CD4-positive, alpha-beta T cell treated with Interleukin-21 for 1 hour (primary cell): ENCODE measurements at regions not wholly inside any gene's neighbourhood (a gene's known extent, or its start where the extent isn't known, plus 50 kb on each side); places are given as distances from the start of the nearest gene placed in this dataset.

Experiments
- DNase-seq: peaks from one replicate; pipeline ENCODE4 v3.0.0-alpha.2; 2020

DNA sequence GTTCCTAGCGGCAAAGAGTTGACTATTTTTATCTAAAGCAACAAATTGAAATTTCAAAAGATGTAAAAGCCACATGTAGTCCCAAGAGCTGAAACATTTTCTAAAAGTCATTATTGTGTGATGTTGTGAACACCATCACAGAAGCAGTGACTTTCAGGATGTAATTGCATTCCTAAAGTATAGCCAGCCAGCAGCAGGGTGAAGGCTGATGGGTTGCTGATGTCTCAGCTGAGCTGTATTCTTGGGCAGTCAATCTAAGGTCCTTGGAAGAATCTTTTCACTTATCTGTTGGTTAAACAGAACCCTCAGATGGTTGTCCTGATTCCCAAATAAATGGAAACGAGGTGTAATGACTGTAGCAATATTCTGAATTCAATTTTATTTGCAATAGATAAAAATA is 237.4 kb upstream of the WWC1 start:
- no peak for DNase-seq

GRCh38 chr5:168055141-168055683 is 236.2 kb upstream of the WWC1 start:
- no peak for DNase-seq

DNA sequence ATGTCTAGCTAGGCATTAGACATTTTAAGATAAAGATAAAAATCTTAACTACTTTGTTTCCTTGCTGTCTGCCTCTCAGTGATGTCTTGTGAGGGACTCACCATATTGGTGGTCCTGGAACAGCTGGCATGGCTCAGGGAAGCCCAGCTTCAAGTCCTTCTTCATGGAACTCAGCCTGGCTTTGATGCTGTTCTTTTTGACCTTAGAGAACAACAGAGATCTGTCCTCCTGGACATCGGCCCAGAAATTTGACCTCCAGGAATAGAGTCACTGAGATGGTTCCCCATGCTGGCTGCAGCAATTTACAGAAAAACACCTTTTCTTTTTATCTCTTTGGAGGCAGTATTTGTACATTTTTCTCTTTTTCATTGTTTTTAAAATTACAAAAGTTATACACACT is 235.5 kb upstream of the WWC1 start:
- no peak for DNase-seq

GRCh38 chr5:168056499-168057182 is 234.8 kb upstream of the WWC1 start:
- DNase-seq, result no peak

DNA sequence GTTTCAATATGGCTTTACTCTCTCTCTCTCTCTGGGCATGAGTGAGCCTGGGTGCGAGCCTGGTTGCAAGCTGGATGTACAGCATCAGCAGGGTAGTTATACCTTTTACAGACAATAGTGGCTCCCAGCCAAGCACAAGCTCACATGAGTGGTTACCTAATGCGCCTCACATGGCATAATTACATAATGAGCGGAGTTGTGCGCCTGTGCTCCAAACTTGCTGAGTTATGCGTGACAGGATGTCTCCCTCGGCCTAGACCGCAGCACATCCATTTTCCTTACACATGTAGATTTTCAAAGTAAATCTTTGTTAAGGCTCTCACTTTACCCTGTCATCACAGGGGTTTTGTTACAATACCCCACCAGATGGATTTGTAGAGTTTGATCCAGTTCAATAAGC is 233.5 kb upstream of the WWC1 start:
- no peak for DNase-seq

DNA sequence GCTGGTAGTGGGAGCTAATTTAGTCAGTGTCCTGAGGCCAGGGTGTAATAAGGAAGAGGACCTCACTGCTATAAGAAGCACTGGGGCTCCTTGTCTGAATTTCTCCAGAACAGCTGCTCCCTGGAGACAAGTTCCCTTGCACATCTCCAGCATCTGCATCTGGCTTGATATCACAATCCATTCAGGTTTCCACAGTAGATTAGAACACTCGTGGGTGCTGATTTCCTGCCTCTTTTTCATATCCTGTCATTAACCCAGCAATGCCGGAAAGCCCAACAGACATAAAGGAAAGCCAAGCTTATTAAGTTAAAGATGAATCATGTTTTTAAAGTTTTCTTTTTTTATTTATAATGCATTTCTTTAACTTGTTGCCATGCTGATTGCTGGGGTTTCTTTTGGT is 232.3 kb upstream of the WWC1 start:
- no peak for DNase-seq

DNA sequence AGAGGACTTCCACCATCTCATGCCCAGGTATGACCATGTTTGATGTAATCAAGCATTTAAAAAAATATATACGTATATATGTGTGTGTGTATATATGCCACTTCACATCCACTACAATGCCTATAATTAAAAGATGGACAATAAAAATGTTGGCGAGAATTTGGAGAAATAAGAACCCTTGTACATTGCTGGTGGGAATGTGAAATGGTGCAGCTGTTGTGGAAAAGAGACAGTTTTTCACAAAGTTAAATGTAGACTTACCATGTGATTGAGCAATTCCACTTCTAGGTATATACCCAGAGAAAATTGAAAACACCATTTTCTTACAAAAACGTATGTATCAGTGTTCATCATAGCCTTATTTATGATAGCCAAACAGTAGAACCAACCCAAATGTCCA is 229.2 kb upstream of the WWC1 start:
- DNase-seq, result no peak

- DNase-seq, result no peak
These were observed 227.0 kb upstream of the WWC1 start for GRCh38 chr5:168064457-168064856.

DNA sequence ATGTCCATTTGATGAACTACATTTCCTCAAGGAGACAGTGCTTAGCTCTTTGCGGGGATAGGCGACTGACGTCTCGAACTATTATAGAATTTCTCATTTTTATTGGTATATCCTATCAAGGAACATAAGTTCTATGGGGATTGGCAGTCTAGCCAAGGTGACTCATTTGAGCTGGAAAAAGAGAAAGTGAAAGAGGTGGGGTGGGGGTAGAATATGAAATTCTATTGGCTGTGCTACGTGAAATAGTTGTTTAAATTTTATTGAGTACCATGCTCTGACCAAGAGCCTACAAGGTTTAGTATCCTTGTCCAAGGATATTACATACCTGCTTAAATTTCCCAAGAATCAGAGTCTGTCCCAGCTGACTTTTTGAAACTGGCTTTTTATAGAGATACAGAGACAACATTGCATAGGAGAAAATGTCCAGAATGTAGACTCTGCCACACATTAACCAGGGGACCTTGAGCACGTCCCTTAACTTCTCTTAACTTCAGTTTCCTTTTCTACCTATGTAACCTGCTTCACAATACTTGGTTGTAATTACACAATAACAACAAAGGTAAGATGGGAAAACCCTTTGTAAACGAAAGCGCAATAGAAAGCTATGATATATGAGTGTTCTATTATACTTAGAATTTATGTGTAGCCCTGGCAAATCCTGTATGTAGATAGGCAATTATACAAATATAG is 226.4 kb upstream of the WWC1 start:
- DNase-seq, result no peak

DNA sequence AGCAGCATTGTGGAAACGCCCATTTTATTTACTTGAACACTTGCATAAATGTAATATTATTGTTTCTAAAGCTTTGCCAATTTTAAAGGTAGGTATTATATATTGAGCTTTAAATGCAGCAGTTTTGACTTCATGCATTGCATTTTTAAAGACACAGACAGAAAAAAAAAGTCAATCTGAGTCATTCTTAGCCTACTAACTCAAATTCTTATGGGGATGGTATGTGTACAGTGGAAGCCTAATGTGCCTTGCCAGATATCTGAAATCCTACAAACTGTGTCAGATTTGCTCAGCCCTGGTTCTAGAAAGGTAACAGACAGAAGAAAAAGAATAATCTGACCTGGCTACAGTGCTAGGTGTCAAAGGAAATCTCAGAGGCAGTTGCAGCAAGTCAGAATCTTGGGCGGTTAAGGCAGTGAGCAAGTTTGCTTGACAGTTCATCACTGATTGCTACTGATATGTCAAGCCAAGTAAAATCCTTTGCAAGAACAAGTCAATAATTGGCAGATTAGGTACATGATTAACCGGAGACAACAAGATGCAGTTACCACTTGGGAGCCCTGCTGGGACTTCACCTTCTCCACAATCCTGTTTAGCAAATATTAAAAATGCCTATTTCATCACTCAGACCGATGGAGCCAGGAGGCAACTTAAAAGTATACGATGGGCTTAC is 224.8 kb upstream of the WWC1 start:
- no peak for DNase-seq

DNA sequence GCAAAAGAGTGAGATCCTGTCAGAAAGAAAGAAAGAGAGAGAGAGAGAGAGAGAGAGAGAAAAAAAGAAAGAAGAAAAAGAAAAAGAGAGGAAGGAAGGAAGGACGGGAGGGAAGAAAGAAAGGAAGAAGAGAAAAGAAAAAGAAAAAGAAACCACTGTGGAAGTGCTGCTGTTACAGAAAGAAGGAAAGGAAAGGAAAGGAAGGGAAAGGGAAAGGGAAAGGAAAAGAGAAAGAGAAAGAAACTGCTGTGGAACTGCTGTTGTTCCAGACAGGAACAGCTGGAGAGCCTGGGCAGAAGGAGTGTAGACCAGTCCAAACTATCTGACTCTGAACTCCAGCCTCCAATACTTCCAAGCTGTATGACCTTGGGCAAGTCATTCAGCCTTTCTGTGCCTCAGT is 220.7 kb upstream of the WWC1 start:
- no peak for DNase-seq

- DNase-seq, result no peak
These were observed 218.8 kb upstream of the WWC1 start for GRCh38 chr5:168072665-168073064.

- no peak for DNase-seq
These were observed 218.1 kb upstream of the WWC1 start for GRCh38 chr5:168073311-168073710.

DNA sequence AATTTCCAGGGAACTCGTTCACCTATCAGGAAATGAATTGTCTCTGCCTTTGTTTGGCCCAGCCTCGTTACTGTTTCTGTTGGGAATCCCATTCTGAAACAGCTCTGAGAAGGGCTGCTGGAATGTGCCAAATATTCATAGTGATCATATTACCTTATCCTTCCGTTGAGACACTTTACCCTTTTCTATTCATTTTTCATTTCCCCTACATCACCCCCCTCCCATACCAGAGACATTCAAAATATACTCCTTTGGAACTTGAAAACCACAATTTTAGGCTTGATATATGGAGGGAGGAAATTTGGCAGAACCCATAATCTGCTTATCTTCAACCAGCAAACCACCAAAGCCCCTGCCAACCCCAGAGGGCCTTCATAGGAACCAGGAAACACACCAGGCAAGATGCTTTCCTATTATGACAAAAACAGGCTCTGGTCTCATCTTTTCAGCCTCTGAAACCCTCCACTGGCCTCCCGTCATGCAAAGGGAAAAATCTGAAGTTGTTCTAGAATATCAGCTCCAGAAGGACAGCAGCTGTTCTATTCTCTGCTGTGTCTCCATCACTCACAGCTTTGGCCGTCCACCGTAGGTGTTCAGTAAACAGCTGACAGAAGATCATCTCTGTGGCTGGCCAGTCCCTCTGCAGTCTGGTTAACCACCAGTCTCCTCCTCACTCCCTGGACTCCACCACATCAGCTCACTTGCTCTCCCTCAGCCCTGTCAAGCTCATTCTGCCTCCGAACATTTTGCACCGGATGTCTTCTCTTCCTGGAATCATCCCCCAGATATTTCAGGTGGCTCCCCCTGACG is 217.2 kb upstream of the WWC1 start:
- DNase-seq, result no peak

GRCh38 chr5:168075387-168075786 is 216.1 kb upstream of the WWC1 start:
- no peak for DNase-seq

DNA sequence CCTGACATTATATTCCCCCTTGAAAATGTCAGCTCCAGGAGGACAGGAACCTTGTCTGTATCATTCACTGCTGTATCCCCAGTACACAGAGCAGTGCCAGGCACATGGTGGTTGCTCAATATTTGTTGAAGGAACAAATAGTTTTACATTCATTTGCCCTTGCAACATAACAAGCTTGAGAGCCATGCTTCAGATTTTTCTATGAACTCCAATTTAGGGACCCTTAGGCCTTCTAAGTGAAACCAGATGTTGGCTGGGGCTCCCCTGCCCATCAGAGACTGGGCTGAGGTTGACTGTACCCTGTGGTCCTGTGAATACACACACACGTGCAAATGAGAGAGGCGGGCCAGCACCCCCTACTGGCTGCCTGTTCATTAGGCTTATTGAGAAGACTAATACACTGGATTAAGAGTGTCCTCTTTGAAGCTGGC is 214.9 kb upstream of the WWC1 start:
- no peak for DNase-seq

DNA sequence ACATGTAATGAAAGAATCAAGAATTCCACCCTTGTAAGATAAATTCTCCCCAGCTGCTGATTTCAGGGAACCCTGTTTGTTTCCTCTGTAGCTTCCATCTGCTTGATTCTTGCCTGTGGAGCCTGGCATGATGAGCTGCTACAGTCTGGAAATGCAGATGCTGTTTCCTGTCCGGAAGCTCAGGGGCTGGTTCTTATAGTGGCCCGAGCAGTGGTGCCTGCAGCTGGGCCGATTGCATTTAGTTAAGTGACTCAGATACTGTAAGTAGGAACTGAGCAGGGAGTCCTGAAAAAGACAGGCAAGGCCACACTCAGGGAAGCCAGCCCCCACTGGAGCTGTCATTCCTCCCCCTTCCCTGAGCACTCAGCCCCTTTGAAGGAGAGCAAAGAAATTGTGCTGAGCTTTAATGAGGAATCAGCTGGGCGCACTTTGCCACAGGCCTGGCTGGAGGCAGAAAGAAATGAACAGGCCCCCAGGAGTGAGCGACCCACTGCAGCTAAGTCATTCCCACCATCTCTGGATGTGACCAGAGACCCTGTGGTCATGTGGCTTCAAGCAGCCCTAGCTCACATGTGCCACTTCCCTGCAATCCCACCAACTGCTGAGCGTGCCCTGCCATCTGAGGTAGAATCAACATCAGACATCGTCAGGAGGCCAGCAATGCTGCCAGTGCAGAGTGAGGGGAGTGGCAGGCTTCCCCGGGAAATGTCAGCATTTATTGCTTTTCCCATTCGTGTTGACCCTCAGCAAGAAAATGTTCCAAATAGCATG is 206.0 kb upstream of the WWC1 start:
- no peak for DNase-seq

DNA sequence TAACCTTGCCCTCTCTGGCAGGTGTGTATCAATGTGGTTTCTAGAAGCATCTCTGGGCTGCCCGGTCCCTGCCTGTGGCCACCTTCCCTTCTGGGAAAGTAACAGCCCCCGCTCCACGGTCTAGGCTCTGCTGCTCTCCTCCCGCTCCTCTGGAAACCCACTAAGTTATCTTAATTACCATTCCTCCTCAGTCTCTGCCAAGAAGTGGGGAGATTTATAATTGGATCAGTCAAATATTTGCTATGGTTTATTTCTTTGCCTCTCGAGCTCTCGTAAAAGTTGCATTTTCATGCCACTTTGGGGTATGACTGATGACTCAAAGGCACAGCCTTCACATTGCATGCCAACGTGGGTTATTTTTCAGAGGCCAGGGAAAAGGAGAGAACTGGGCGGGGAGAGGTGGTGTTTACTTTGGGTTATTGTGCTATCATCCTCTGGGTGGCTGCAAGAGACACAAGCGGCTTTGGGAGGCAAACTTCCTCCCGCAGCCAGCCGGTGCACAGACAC is 205.3 kb upstream of the WWC1 start:
- DNase-seq, result no peak

DNA sequence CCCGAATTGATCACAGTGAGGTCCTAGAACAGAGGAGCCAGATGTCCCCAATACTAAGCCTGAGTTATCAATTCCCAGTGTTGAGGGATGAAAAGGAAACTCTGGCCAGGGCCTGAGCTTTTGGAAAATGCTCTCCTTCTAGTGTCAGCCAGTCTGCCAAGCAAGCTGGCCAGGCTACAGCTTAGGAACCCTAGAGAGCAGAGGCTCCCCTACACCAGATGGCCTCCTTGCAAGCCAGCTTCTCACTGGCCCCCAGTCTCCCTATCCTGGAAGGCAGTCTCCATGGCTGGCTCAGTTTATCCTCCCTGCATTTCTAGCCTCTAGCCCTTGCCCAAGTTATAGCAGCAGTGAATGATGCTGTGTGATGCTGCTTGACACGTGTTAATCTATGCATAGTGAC is 204.7 kb upstream of the WWC1 start:
- no peak for DNase-seq

DNA sequence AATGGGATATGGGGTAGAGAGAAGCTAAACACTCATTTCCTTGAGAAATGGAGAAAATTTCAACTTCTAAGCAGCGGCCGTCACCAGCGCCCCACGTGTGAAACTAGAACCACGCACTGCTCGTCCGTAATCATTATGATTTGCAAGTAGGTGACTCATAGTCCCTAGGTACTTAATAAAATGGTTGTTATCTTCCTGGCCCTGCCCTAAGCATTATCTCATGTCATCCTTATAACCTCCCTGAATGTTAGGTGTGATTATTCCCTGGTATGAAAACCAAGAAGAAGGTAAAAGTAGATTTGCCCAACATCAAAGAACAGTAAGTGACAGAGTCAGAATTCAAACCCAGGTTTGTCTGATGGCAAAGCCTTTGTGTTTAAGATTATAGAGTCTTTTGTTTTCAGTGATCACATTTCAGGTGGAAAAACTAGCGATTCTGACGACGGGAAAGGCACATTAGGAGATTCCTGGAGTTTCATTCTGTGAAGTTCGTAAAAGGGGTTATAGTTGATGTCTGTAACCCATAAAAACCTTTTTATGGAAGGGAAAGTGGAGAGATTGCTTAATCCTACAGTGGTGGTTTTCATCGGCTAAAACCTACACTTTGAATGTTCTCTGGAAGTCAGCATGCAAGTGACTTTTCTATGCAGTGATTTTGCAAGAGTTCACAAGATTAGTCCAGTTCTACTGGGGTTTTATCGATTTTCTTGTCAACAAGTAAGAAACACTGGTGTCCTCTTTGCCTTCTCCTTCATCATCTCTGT is 202.9 kb upstream of the WWC1 start:
- DNase-seq, result no peak

DNA sequence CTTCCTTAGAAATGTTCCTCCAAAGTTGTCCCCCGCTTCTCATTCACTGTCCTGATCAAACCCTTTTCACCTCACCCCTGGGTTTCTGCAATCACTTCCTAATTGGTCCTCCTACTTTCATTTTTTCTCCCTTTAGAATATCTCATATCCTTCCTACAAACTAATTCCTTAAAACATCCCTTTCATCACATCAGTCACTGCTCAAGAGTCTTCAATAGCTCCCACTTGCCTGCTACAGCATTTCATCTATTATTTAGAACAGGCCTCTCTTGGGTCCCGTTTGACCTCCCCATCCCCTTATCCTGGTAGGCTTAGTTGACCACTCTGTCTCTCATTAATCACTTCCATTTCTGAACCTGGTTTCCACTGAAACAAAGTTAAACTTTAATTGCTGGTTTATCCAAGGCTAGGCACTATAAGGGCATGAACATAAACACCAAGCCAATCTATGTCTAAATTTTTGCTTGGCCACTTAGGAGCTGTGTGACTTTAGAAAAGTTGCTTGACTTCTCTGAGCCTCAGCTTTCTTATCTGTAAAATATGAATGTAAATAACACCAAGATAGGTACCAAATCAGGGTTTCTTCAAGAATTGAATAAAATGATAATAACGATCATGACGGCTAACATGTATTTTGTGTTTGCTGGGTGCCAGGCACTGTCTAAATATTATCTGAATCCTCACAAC is 202.1 kb upstream of the WWC1 start:
- DNase-seq, result no peak
